Thyroid gland (tissue), 4 donors: ENCODE measurements at regions not wholly inside any gene's neighbourhood (a gene's known extent, or its start where the extent isn't known, plus 50 kb on each side); places are given as distances from the start of the nearest gene placed in this dataset.

Experiments
- POLR2A ChIP-seq, 2 donors: fragments of 450-650 bp; IDR thresholded peaks; one replicate each; pipeline ENCODE4 v1.6.1; 2017; ENCODE audit warnings: antibody characterized with exemption in 2 of 2, mild to moderate bottlenecking in 2 of 2, moderate library complexity in 1 of 2
- TF ChIP-seq, protein P1 (sequence below), 6 experiments: fragments of 200-600 bp in 3 of 6; fragments of 450-650 bp in 3 of 6; sonication (generic) in 3 of 6; IDR thresholded peaks; one replicate each; pipeline ENCODE4 v1.5.1; 2016 to 2019; ENCODE audit warnings: antibody characterized with exemption in 6 of 6, mild to moderate bottlenecking in 2 of 6, inconsistent platforms in 1 of 6, moderate library complexity in 1 of 6

DNA sequence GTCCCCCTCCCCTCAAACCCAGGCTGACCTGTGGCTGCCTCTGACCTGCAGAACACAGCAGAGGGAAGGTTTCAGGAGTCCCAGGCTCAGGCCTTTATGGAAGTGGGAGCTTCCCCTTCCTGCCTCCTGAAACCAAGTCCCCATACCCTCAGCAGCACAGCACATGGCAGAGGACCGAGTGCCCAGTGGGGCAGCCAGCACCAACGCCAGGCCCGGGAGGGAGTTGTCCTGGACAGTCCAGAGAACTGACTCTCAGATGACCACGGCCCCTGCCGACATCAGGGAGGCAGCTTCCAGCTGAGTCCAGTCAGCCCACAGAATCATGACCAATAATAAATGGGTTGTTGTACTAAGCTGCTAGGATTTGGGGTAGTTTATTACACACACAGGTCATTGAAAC lies 79.6 kb upstream of the ERG start:
- TF ChIP-seq, protein P1, sequence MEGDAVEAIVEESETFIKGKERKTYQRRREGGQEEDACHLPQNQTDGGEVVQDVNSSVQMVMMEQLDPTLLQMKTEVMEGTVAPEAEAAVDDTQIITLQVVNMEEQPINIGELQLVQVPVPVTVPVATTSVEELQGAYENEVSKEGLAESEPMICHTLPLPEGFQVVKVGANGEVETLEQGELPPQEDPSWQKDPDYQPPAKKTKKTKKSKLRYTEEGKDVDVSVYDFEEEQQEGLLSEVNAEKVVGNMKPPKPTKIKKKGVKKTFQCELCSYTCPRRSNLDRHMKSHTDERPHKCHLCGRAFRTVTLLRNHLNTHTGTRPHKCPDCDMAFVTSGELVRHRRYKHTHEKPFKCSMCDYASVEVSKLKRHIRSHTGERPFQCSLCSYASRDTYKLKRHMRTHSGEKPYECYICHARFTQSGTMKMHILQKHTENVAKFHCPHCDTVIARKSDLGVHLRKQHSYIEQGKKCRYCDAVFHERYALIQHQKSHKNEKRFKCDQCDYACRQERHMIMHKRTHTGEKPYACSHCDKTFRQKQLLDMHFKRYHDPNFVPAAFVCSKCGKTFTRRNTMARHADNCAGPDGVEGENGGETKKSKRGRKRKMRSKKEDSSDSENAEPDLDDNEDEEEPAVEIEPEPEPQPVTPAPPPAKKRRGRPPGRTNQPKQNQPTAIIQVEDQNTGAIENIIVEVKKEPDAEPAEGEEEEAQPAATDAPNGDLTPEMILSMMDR (IDR thresholded peaks at IDR 0.05), result no peak
- no peak for TF ChIP-seq POLR2A (IDR thresholded peaks at IDR 0.05)
